ENCODE measurements at regions not wholly inside any gene's neighbourhood (a gene's known extent, or its start where the extent isn't known, plus 50 kb on each side); places are given as distances from the start of the nearest gene placed in this dataset.

DNA sequence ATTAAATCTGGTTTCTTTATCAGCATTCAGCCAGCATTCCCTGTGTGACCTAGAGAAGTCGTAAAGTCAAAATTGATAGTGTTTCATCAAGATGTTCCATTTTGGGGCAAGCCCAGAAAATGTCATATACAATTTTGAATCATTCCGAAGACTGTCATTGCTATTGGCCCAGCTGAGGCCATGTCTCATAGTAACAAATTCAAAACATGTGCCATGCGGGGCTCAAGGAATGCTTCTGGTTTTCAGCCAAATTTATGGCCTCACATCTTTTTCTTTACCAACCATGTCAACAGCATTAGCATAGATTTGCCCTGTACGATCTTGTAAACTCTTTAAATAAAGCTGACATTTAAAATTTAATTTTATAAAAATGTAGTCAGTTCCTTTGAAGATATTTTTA, 314.7 kb downstream of the PAX1 start:
- TF ChIP-seq, protein P1, sequence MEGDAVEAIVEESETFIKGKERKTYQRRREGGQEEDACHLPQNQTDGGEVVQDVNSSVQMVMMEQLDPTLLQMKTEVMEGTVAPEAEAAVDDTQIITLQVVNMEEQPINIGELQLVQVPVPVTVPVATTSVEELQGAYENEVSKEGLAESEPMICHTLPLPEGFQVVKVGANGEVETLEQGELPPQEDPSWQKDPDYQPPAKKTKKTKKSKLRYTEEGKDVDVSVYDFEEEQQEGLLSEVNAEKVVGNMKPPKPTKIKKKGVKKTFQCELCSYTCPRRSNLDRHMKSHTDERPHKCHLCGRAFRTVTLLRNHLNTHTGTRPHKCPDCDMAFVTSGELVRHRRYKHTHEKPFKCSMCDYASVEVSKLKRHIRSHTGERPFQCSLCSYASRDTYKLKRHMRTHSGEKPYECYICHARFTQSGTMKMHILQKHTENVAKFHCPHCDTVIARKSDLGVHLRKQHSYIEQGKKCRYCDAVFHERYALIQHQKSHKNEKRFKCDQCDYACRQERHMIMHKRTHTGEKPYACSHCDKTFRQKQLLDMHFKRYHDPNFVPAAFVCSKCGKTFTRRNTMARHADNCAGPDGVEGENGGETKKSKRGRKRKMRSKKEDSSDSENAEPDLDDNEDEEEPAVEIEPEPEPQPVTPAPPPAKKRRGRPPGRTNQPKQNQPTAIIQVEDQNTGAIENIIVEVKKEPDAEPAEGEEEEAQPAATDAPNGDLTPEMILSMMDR (IDR thresholded peaks at IDR 0.05): no peak

DNA sequence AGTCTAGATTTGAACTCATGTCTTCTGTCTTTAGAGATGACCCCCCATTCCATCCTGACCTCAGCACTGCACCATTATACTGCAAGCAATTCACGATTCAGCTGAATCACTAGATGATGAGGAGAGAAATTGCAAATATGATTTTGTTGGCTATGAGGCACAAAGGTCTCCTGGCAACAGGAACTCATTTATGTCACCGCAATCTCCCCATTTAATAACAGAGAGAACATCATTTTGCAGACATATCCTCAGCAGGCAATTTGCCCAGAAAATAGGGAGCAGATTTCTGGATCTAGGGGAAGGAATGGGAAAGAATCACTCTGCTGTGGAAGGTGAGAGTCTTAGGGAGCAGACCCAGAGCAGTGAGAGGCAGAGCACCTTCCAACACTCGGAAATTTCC, 303.0 kb downstream of the PAX1 start:
- TF ChIP-seq, protein P1 (IDR thresholded peaks at IDR 0.05): no peak

DNA sequence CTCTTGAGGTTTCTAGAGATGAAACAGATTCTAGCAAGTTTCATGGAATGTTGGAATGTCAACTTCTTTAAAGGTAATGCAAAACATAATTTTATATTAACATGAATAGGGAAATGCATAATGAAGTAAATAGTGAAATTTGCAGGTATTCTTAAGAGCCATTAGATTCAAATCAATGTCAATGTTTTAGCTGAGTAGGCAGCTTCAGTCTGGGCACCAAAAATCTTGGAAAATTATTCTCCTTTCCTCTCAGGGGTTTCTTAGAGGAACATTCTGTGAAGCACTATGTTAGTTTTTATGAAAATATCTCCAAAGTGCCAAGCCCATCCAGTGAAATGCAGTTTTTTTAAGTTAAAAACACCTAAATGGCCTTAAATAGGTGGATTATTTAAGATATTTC, 300.8 kb downstream of the PAX1 start:
- TF ChIP-seq, protein P1 (IDR thresholded peaks at IDR 0.05): no peak

DNA sequence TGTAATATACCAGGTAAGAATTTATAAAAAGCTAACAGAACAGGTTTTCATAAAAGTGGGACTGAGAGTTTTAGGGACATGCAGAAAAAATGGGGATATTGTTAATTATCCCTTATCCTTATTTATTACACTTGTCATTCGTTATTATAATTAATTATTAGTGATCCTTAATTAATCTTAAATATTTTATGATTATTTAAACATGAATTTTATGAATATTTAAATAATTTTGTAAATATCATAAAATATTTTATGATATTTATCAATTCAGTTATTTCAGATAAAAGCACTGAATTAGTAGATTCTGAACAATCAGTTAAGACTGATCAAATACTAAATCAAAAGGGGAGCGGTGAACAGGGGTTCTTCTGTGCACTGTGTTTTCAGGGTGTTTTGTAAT, 300.1 kb downstream of the PAX1 start:
- TF ChIP-seq, protein P1 (IDR thresholded peaks at IDR 0.05): no peak

DNA sequence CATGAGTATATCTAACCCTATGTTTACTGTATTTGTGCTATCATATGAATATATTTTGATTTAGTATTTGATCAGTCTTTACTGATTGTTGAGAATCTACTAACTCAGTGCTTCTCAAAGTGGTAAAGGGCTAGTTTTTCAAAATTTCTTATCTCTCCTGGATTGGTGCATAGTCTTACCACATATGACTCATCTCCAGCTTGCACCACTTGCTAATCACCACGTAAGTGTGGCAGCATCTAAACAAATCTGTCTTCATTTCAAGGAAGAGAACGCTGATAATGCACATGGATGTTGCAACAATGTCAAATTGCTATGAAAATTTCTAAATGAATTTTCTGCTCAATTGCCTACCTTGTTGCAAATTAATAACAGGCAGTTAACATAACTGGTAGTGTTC, 299.5 kb downstream of the PAX1 start:
- TF ChIP-seq, protein P1 (IDR thresholded peaks at IDR 0.05): no peak

DNA sequence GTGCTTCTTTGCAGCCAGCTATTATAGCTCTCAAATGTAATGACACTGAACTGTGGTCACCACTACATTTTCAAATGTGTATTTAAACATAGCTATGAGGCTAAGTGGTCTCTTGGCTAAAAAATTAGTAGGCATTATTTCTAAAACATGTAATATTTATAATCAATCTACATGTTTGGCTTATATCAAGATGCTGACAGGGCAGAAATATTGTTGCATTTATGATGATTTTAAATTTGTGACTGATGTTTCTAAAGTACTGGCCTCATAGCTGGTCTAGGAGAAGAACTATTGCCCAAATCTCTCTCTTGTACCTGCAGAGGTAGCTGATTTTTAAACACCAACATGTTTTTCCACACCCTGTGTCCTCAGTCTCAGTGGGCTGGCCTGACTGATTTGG, 298.2 kb downstream of the PAX1 start:
- TF ChIP-seq, protein P1 (IDR thresholded peaks at IDR 0.05): no peak

DNA sequence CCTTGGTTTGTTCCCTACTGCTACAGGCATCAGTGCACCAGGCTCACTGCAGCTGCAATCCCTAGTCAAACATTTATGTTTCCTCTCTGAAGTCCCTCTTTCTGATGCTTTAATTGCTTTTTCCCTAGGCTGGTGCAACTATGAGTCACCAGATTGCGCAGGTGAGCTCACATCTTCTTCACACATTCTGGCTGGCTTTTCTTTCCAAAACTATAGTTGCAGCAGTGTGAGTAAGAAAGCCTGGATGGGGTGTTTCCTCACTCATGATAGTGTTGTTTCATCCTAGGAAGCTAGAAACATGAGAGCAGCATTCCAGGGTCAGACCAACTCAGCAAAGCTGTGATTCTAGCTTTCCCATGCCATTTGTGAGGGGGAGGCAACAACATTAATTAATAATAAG, 296.4 kb downstream of the PAX1 start:
- TF ChIP-seq, protein P1 (IDR thresholded peaks at IDR 0.05): no peak

DNA sequence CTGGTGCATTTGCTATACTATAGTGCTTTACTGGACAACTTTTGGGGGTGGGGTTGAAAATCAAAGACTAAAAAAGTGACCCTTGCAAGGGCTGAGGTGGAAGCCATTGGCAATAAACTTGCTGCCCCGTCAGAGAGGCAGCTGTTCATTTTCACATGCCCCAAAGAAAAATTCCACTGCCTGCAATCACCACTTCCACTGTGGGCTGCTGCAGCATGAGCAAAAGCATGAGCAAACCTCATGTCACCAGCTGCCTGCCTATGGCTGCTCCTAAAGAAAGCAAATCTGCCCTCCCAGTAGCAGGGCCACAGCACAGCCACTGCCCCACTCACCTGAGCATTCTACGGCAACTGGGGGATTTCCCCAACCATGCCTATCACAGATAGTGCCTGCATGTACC, 290.0 kb downstream of the PAX1 start:
- TF ChIP-seq, protein P1 (IDR thresholded peaks at IDR 0.05): no peak
